Mesenchymal stem cell (in vitro differentiated cells and primary cell): ENCODE measurements at regions not wholly inside any gene's neighbourhood (a gene's known extent, or its start where the extent isn't known, plus 50 kb on each side); places are given as distances from the start of the nearest gene placed in this dataset.

Source experiments
- DNase-seq: peaks from one replicate; pipeline ENCODE4 v3.0.0-alpha.2; 2013
- H2AFZ ChIP-seq: one replicate; pipeline ENCODE4 v1.6.1; 2013; ENCODE audit warnings: low read depth, mild to moderate bottlenecking, control low read depth, inconsistent platforms, low read length, moderate library complexity
- H2AK5ac ChIP-seq: 2 replicates; pipeline ENCODE4 v1.6.1; 2013; ENCODE audit warnings: low read length, moderate library complexity, mild to moderate bottlenecking, inconsistent platforms; ENCODE audit not compliant: severe bottlenecking
- H2BK120ac ChIP-seq: one replicate; pipeline ENCODE4 v1.6.1; 2013; ENCODE audit warnings: low read depth, mild to moderate bottlenecking, inconsistent platforms, low read length, moderate library complexity
- H2BK12ac ChIP-seq, 2 experiments: one replicate each; pipeline ENCODE4 v1.6.1; 2013; ENCODE audit warnings: inconsistent platforms in 2 of 2, low read length in 2 of 2, mild to moderate bottlenecking in 2 of 2, moderate library complexity in 2 of 2, control low read depth in 1 of 2
- H2BK15ac ChIP-seq: one replicate; pipeline ENCODE4 v1.6.1; 2013; ENCODE audit warnings: mild to moderate bottlenecking, low read depth, inconsistent platforms; ENCODE audit not compliant: poor library complexity, severe bottlenecking
- H2BK5ac ChIP-seq: 2 replicates; pipeline ENCODE4 v1.6.1; 2013; ENCODE audit warnings: low read depth, mild to moderate bottlenecking, low read length, control low read depth, inconsistent platforms; ENCODE audit not compliant: poor library complexity, severe bottlenecking
- H3K14ac ChIP-seq, 2 experiments: one replicate each; pipeline ENCODE4 v1.6.1; 2013; ENCODE audit warnings: inconsistent platforms in 2 of 2, low read length in 2 of 2, control low read depth in 1 of 2, mild to moderate bottlenecking in 1 of 2, moderate library complexity in 1 of 2
- H3K18ac ChIP-seq, 2 experiments: one replicate each; pipeline ENCODE4 v1.6.1; 2013; ENCODE audit warnings: inconsistent platforms in 2 of 2, low read length in 2 of 2, control low read depth in 1 of 2, low read depth in 1 of 2, mild to moderate bottlenecking in 1 of 2
- H3K23ac ChIP-seq, 2 experiments: one replicate each; pipeline ENCODE4 v1.6.1; 2013; ENCODE audit warnings: inconsistent platforms in 2 of 2, low read length in 2 of 2, mild to moderate bottlenecking in 2 of 2, moderate library complexity in 2 of 2, control low read depth in 1 of 2
- H3K27ac ChIP-seq: 2 replicates; pipeline ENCODE4 v1.5.1; 2013; ENCODE audit warnings: mild to moderate bottlenecking, moderate library complexity, low read length, control low read depth, inconsistent platforms; ENCODE audit not compliant: poor library complexity, severe bottlenecking
- H3K27me3 ChIP-seq, 2 experiments: 2 replicates each; pipeline versions ENCODE4 v1.6.1 to v1.7.0; 2013; ENCODE audit warnings: low read length in 2 of 2, mild to moderate bottlenecking in 2 of 2, moderate library complexity in 2 of 2, control low read depth in 1 of 2, inconsistent platforms in 1 of 2; ENCODE audit not compliant: control insufficient read depth in 1 of 2, insufficient read depth in 1 of 2
- H3K36me3 ChIP-seq, 2 experiments: 2 replicates each; pipeline versions ENCODE4 v1.6.1 to v1.7.0; 2013; ENCODE audit warnings: low read length in 2 of 2, control low read depth in 1 of 2, inconsistent platforms in 1 of 2, low read depth in 1 of 2, mild to moderate bottlenecking in 1 of 2; ENCODE audit not compliant: insufficient read depth in 2 of 2, control insufficient read depth in 1 of 2
- H3K4ac ChIP-seq, 2 experiments: one replicate each; pipeline ENCODE4 v1.6.1; 2013; ENCODE audit warnings: inconsistent platforms in 2 of 2, low read length in 2 of 2, mild to moderate bottlenecking in 2 of 2, moderate library complexity in 2 of 2, control low read depth in 1 of 2, low read depth in 1 of 2
- H3K4me1 ChIP-seq: 2 replicates; pipeline ENCODE4 v1.6.1; 2013; ENCODE audit warnings: low read depth, low read length, control low read depth; ENCODE audit not compliant: control insufficient read depth, insufficient read depth
- H3K4me2 ChIP-seq: 2 replicates; pipeline ENCODE4 v1.6.1; 2013; ENCODE audit warnings: low read length, mild to moderate bottlenecking, inconsistent platforms; ENCODE audit not compliant: poor library complexity, severe bottlenecking
- H3K4me3 ChIP-seq, 2 experiments: 2 replicates each; pipeline versions ENCODE4 v1.5.1 to v1.7.0; 2013; ENCODE audit warnings: low read length in 2 of 2, mild to moderate bottlenecking in 2 of 2, control low read depth in 1 of 2, low read depth in 1 of 2; ENCODE audit not compliant: insufficient read depth in 1 of 2
- H3K79me1 ChIP-seq: replicated peaks from 2 replicates; pipeline ENCODE4 v1.6.1; 2013; ENCODE audit warnings: mild to moderate bottlenecking, control low read depth, low read length, inconsistent platforms; ENCODE audit not compliant: poor library complexity, severe bottlenecking
- H3K9ac ChIP-seq: 2 replicates; pipeline ENCODE4 v1.7.0; 2013; ENCODE audit warnings: mild to moderate bottlenecking, low read length, moderate library complexity
- H3K9me3 ChIP-seq: 2 replicates; pipeline ENCODE4 v1.7.0; 2013; ENCODE audit warnings: mild to moderate bottlenecking, low read length; ENCODE audit not compliant: control insufficient read depth
- H4K8ac ChIP-seq: one replicate; pipeline ENCODE4 v1.6.1; 2013; ENCODE audit warnings: inconsistent platforms, mild to moderate bottlenecking, low read length, moderate library complexity
- H4K91ac ChIP-seq: one replicate; pipeline ENCODE4 v1.6.1; 2013; ENCODE audit warnings: mild to moderate bottlenecking, low read length, inconsistent platforms
- WGBS: methylation state at CpG from one replicate; pipeline ENCODE4 v1.1.7; 2013; ENCODE audit warnings: mixed read lengths; 5-methylcytosine and 5-hydroxymethylcytosine counted together

DNA sequence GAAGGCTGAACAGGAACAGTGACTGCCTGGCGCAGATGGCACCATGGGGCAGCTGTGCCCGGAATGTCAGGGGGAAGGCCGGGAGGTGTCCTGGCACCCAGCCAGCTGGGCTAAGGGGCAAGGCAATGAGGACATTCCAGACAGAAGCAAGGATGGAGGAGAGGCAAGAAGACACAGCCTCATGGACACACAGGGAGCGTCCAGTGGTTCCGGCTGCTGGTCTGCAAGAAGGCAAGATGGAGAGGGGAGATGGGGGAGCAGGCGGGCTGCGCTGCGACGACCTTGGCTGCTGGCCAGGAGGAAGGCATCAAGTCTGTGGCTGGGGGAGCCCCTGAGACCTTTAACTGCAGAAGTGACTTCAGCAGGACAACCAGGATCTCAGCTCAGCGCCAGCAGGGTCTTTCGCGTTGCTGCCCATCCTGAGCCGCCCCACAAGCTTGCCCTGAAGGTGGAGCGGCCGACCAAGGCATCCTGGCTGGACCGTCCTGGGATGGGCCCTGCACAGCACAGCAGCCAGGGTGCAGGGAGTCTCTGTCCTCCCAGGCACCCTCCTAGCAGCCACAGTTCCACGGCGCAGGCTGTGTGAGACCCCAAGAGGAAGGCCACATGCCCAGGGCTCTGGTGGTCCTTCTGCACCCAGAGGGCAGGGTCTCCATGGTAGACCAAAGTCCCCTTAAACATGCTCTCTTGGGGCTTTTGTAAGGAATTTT, 531.7 kb downstream of the BRD1 start:
- Histone ChIP-seq H4K8ac (no peak overlapping the region), H3K9ac (no peak overlapping the region), H3K27me3 (no peaks in the 10 kb centered on the region), H3K4ac (no peak overlapping the region), H3K14ac (no peak overlapping the region), H3K4me1 (no peaks in the 10 kb centered on the region), H2AFZ (no peak overlapping the region), H2BK120ac (no peak overlapping the region), H3K9me3 (peaks cover 24% of the 10 kb centered on the region), H2BK5ac (no peak overlapping the region), H2AK5ac (no peak overlapping the region), H3K79me1 (no peaks in the 10 kb centered on the region), H3K4me2 (no peak overlapping the region), H2BK15ac (no peak overlapping the region), H2BK12ac (no peak overlapping the region), H3K27ac (no peak overlapping the region), H3K23ac (no peak overlapping the region), H3K18ac (no peak overlapping the region), H3K36me3 (no peaks in the 10 kb centered on the region), H4K91ac (no peak overlapping the region), H3K4me3 (no peak overlapping the region)
- WGBS, result 93% methylated on average over 18 of the region's 18 CpGs
- DNase-seq, result no peak

DNA sequence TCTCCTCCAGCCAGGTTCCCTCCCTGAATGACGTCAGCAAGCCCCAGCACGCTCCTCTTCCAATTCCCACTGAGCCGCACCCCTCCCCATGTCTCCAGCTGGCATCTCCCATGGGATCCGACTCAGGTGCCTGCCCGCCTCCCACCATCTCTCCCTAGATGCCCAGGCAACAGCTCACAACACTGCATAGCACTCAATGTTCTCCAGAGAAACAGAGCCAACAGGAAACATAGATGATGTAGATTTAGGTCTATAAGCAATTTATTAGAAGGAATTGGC, 532.3 kb downstream of the BRD1 start:
- H3K4me3 ChIP-seq, result no peak overlapping the region
- WGBS, result 81% methylated on average over 5 of the region's 5 CpGs

DNA sequence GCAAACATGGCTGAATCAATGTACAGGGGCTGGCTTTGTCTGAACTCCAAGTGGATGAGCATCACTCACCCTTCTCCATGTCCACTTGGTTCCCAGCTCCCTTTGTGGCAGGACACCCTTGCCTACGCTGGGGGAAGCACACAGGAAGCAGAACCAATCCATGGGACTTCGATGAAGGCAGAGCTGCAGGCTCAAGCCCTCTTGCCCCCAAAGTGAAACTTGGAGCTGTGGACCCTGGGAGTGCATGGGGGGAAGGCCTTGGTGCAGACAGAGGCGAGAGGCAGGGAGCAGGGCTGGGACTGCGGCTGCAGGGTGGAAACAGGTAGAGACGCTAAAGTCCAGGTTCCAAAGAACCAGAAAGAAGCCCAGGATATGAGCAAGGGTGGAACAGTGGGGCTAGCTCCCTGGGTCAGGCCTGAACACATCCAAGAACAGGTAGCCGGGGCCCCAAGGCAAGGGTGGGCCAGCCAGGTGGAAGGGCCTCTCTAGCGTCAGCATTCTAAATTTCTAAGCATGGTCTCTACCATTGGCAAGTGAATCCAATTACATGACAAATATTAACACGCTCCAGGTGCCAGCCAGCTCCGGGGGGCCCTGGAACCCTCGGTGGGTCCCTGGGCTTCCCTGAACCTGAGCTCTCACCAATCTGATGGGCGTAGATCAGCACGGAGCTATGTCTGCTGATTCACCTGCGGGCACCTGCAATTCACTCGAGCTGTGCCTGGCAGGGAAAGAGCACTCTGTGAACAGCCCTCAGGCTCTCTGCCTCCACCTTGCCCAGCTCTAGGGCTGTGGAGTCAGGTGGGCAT, 532.8 kb downstream of the BRD1 start:
- peaks cover 24% of the 10 kb centered on the region for H3K9me3 ChIP-seq
- H2BK12ac ChIP-seq, result no peak overlapping the region
- H3K18ac ChIP-seq, result no peak overlapping the region
- H3K23ac ChIP-seq, result no peak overlapping the region
- H3K36me3 ChIP-seq, result no peaks in the 10 kb centered on the region
- H3K14ac ChIP-seq, result no peak overlapping the region
- no peak overlapping the region for H4K91ac ChIP-seq
- no peak overlapping the region for H2BK5ac ChIP-seq
- no peak overlapping the region for H2AFZ ChIP-seq
- no peak overlapping the region for H3K4ac ChIP-seq
- no peak overlapping the region for H3K9ac ChIP-seq
- no peak overlapping the region for H2BK120ac ChIP-seq
- no peak overlapping the region for H3K27ac ChIP-seq
- H3K79me1 ChIP-seq, result no peaks in the 10 kb centered on the region
- no peak overlapping the region for H2BK15ac ChIP-seq
- WGBS, result 76% methylated on average over 14 of the region's 14 CpGs
- no peak overlapping the region for H3K4me2 ChIP-seq
- no peak overlapping the region for H4K8ac ChIP-seq
- no peak overlapping the region for H3K4me3 ChIP-seq
- H3K27me3 ChIP-seq, result no peaks in the 10 kb centered on the region
- no peak overlapping the region for H2AK5ac ChIP-seq
- H3K4me1 ChIP-seq, result no peaks in the 10 kb centered on the region
- DNase-seq, result no peak

More for the DNA sequence above, 532.3 kb downstream of the BRD1 start:
- Histone ChIP-seq H2BK120ac (no peak overlapping the region), H3K27ac (no peak overlapping the region), H3K36me3 (no peaks in the 10 kb centered on the region), H2BK15ac (no peak overlapping the region), H2AFZ (no peak overlapping the region), H2BK5ac (no peak overlapping the region), H3K14ac (no peak overlapping the region), H3K4me2 (no peak overlapping the region), H3K4ac (no peak overlapping the region), H4K91ac (no peak overlapping the region), H3K9ac (no peak overlapping the region), H4K8ac (no peak overlapping the region), H3K9me3 (peaks cover 24% of the 10 kb centered on the region), H2BK12ac (no peak overlapping the region), H3K27me3 (no peaks in the 10 kb centered on the region), H2AK5ac (no peak overlapping the region), H3K23ac (no peak overlapping the region), H3K18ac (no peak overlapping the region), H3K79me1 (no peaks in the 10 kb centered on the region), H3K4me1 (no peaks in the 10 kb centered on the region)
- no peak for DNase-seq

DNA sequence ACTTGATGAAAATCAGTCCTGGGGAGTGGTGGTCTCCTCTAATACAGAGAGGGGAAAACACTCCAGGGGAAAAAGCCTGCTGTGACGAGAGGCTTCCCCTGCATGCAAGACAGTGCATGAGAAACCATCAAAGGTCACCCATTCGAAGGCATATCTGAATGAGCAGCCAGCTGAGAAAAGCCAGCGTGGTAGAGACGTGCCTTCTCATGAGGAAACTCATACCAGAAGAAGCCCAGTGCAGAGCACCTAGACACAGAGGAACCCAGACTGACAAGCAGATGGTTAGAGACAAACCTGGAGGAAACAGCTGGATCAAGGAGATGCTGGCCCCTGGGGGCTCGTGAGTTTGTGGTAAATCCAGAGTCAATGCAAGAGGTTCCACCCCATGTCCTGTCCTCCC, 534.8 kb downstream of the BRD1 start:
- no peak overlapping the region for H2AFZ ChIP-seq
- no peak overlapping the region for H3K18ac ChIP-seq
- no peak overlapping the region for H3K4me2 ChIP-seq
- H3K36me3 ChIP-seq, result no peaks in the 10 kb centered on the region
- H4K8ac ChIP-seq, result no peak overlapping the region
- no peak overlapping the region for H3K27ac ChIP-seq
- no peak overlapping the region for H3K14ac ChIP-seq
- H2BK5ac ChIP-seq, result no peak overlapping the region
- no peak overlapping the region for H3K4ac ChIP-seq
- H4K91ac ChIP-seq, result no peak overlapping the region
- H2BK120ac ChIP-seq, result no peak overlapping the region
- 48% methylated on average over 5 of the region's 5 CpGs for WGBS
- H3K9ac ChIP-seq, result no peak overlapping the region
- no peaks in the 10 kb centered on the region for H3K79me1 ChIP-seq
- H3K9me3 ChIP-seq, result peaks cover 24% of the 10 kb centered on the region
- no peaks in the 10 kb centered on the region for H3K27me3 ChIP-seq
- H3K4me3 ChIP-seq, result no peak overlapping the region
- H3K4me1 ChIP-seq, result no peaks in the 10 kb centered on the region
- no peak overlapping the region for H2BK12ac ChIP-seq
- H2AK5ac ChIP-seq, result no peak overlapping the region
- H2BK15ac ChIP-seq, result no peak overlapping the region
- no peak overlapping the region for H3K23ac ChIP-seq
- DNase-seq, result no peak
